OCI-M2 (cell line): ENCODE measurements at regions not wholly inside any gene's neighbourhood (a gene's known extent, or its start where the extent isn't known, plus 50 kb on each side); places are given as distances from the start of the nearest gene placed in this dataset.
"Not testable (repeated sequence)": the region's sequence is repeated elsewhere in the genome, so short reads cannot be mapped to it uniquely, and the experiment has no call there.

Experiments
- DNase-seq: peaks from one replicate; lab custom pipeline; 2025; ENCODE audit not compliant: unreplicated experiment; lab: John Stamatoyannopoulos, UW

- no peak for DNase-seq
These were observed 63.1 kb downstream of the TSN start for GRCh38 chr2:121818546-121818945.

- no peak for DNase-seq
These were observed 64.4 kb downstream of the TSN start for GRCh38 chr2:121819846-121820245.

- no peak for DNase-seq
These were observed 66.2 kb downstream of the TSN start for GRCh38 chr2:121821476-121822158.

- DNase-seq: no peak
These were observed 68.8 kb downstream of the TSN start for GRCh38 chr2:121824264-121824663.

GRCh38 chr2:121825003-121825950, 69.8 kb downstream of the TSN start:
- no peak for DNase-seq

- no peak for DNase-seq
These were observed 70.6 kb downstream of the TSN start for GRCh38 chr2:121826036-121826435.

- DNase-seq: no peak
These were observed 72.9 kb downstream of the TSN start for GRCh38 chr2:121828281-121828731.

GRCh38 chr2:121830809-121831208, 75.4 kb downstream of the TSN start:
- no peak for DNase-seq

GRCh38 chr2:121831841-121832240, 76.4 kb downstream of the TSN start:
- DNase-seq: no peak

GRCh38 chr2:121832412-121833357, 77.2 kb downstream of the TSN start:
- no peak for DNase-seq

GRCh38 chr2:121833358-121833723, 77.9 kb downstream of the TSN start:
- no peak for DNase-seq

GRCh38 chr2:121836611-121837010, 81.2 kb downstream of the TSN start:
- no peak for DNase-seq

GRCh38 chr2:121837591-121837990, 82.1 kb downstream of the TSN start:
- DNase-seq: no peak

- no peak for DNase-seq
These were observed 83.1 kb downstream of the TSN start for GRCh38 chr2:121838551-121838950.

GRCh38 chr2:121839584-121839983, 84.1 kb downstream of the TSN start:
- no peak for DNase-seq

GRCh38 chr2:121849236-121849635, 93.8 kb downstream of the TSN start:
- DNase-seq: no peak

GRCh38 chr2:121853149-121853548, 97.7 kb downstream of the TSN start:
- DNase-seq: not testable (repeated sequence)

GRCh38 chr2:121855510-121855909, 100.1 kb downstream of the TSN start:
- no peak for DNase-seq

- DNase-seq: no peak
These were observed 100.9 kb downstream of the TSN start for GRCh38 chr2:121856360-121856759.

- DNase-seq: no peak
These were observed 102.9 kb downstream of the TSN start for GRCh38 chr2:121858369-121858768.

- DNase-seq: no peak
These were observed 103.4 kb downstream of the TSN start for GRCh38 chr2:121858847-121859246.
